Chondrocyte (in vitro differentiated cells): ENCODE measurements at regions not wholly inside any gene's neighbourhood (a gene's known extent, or its start where the extent isn't known, plus 50 kb on each side); places are given as distances from the start of the nearest gene placed in this dataset.

ENCODE experiments used
- DNase-seq: peaks from one replicate; pipeline ENCODE4 v3.0.0; 2021; ENCODE audit warnings: mixed read lengths, low spot score
- H3K27ac Mint-ChIP-seq: one replicate; pipeline ENCODE4 v1.8.0; 2021; ENCODE audit warnings: mild to moderate bottlenecking, moderate library complexity, mixed read lengths; ENCODE audit not compliant: unreplicated experiment
- H3K27me3 Mint-ChIP-seq: 2 replicates; pipeline ENCODE4 v1.8.0; 2021; ENCODE audit warnings: low read depth, mixed read lengths
- H3K36me3 Mint-ChIP-seq: 2 replicates; pipeline ENCODE4 v1.8.0; 2021; ENCODE audit warnings: low read depth, mixed read lengths
- H3K4me1 Mint-ChIP-seq: 2 replicates; pipeline ENCODE4 v1.8.0; 2021; ENCODE audit warnings: low read depth, mild to moderate bottlenecking, mixed read lengths
- H3K4me3 Mint-ChIP-seq: one replicate; pipeline ENCODE4 v1.8.0; 2021; ENCODE audit warnings: mild to moderate bottlenecking, moderate library complexity, mixed read lengths; ENCODE audit not compliant: unreplicated experiment
- H3K9me3 Mint-ChIP-seq: 2 replicates; pipeline ENCODE4 v1.8.0; 2021; ENCODE audit warnings: low read depth, mixed read lengths
- TF ChIP-seq, protein P1 (sequence below): fragments of 200-600 bp; sonication (generic); IDR thresholded peaks from 2 replicates; pipeline ENCODE4 v1.5.0; 2021; ENCODE audit warnings: antibody characterized with exemption, mild to moderate bottlenecking, moderate library complexity

DNA sequence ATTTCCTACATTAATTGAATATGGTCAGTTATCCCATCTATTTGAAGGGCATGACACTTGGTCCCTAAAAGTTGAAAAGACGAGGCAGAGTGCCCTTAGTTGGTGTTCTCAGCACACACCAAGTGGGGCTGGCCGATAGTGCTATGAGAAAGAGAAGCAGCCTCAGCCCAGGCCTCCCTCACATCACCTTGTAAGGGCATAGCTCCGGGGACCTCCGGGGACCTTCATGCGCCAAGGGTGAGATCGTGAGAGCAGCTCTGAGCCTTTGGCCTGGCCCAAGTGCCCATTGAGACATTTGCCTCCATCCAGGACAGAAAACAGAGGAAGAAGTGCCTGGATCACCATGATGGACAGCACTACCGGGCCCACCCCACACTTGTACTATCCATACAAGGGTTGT, 244.3 kb upstream of the COPS8 start:
- Mint-ChIP-seq H3K27ac (no peak overlapping the region), H3K27me3 (no peaks in the 10 kb centered on the region), H3K36me3 (no peaks in the 10 kb centered on the region), H3K4me1 (peaks cover under 1% of the 10 kb centered on the region), H3K4me3 (no peak overlapping the region), H3K9me3 (no peaks in the 10 kb centered on the region)
- TF ChIP-seq, protein P1, sequence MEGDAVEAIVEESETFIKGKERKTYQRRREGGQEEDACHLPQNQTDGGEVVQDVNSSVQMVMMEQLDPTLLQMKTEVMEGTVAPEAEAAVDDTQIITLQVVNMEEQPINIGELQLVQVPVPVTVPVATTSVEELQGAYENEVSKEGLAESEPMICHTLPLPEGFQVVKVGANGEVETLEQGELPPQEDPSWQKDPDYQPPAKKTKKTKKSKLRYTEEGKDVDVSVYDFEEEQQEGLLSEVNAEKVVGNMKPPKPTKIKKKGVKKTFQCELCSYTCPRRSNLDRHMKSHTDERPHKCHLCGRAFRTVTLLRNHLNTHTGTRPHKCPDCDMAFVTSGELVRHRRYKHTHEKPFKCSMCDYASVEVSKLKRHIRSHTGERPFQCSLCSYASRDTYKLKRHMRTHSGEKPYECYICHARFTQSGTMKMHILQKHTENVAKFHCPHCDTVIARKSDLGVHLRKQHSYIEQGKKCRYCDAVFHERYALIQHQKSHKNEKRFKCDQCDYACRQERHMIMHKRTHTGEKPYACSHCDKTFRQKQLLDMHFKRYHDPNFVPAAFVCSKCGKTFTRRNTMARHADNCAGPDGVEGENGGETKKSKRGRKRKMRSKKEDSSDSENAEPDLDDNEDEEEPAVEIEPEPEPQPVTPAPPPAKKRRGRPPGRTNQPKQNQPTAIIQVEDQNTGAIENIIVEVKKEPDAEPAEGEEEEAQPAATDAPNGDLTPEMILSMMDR: no peak
- DNase-seq: no peak

DNA sequence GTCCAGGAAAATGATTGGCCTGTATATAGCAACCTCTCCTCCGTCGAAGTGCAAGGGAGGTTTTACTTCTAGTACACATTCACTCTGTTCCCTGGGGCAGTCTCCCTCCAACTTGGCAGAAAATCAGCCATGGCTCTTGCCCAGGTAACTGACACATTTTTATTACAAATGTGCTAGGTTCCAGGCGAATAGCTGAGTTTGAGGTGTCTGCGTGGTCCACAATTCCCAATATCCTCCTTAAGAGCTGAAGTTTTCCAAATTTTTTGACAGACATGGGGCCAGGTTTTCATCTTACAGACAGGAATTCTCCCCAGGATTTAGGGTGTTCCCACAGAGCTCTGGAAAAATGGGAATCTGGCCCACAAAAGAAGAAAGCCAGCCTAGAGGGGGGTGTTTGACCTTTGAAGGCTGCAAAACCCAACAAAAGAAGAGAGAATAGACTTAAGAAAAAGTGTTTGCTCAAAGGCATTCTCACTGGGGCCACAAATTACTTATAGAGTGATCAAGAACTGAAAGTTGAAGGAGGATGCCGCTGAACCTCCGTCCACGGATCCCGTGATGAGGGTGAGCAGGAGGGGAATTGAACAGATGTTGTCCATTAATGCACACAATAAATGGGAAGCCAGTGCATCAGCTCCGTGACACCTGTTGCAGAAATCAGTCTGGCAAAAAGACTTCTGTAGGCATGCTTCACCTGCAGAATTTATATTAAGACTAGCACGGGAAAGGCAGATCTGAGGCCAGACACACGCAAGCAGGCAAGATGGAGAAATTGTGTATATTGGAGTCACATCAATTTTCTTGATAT, 242.3 kb upstream of the COPS8 start:
- DNase-seq: no peak
- Mint-ChIP-seq H3K27ac (no peak overlapping the region), H3K36me3 (no peaks in the 10 kb centered on the region), H3K4me3 (no peak overlapping the region), H3K4me1 (no peaks in the 10 kb centered on the region), H3K9me3 (no peaks in the 10 kb centered on the region), H3K27me3 (no peaks in the 10 kb centered on the region)
- TF ChIP-seq, protein P1: no peak

DNA sequence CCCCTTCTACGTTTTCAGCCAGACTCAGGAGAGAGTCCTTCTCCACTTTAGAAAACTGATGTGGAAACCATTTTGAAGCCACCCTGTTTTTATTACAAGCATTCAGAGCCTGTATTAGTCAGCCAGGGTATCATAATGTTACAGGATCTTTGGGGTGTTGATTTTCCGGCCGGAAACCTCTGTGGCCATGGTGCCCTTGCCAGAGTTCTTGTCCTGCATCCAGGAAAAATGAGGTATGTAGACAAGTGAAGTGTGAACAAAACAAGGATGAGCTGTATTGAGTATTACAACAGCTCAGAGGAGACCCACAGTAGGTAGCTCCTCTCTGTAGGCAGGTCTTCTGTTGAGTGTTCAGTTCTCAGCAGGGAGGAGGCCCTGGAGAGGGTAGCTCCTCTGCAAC, 241.0 kb upstream of the COPS8 start:
- no peaks in the 10 kb centered on the region for H3K9me3 Mint-ChIP-seq
- no peaks in the 10 kb centered on the region for H3K27me3 Mint-ChIP-seq
- DNase-seq: no peak
- H3K36me3 Mint-ChIP-seq: no peaks in the 10 kb centered on the region
- TF ChIP-seq, protein P1: no peak
- H3K27ac Mint-ChIP-seq: no peak overlapping the region
- H3K4me3 Mint-ChIP-seq: no peak overlapping the region
- H3K4me1 Mint-ChIP-seq: no peaks in the 10 kb centered on the region

DNA sequence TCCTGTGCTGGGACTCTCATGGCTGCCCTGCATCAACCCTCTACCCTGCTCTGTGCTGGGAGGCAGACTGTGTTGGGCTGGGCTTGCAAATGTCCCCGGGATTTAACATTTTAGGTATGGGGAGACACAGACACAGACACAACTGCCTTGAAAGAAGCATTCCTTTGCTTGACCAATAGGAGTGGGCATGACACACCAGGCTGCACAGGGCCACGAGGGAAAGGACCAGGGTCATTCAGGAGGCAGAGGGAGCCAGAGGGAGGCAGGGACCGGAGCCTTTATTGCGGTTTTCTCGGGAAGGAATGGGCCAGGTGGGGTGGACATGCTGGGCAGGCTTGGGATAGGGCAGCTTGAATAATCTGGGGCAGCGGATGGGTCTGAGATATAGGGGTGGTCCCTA, 238.7 kb upstream of the COPS8 start:
- Mint-ChIP-seq H3K4me3 (no peak overlapping the region), H3K4me1 (no peaks in the 10 kb centered on the region), H3K27ac (no peak overlapping the region), H3K9me3 (no peaks in the 10 kb centered on the region), H3K36me3 (no peaks in the 10 kb centered on the region), H3K27me3 (no peaks in the 10 kb centered on the region)
- TF ChIP-seq, protein P1: no peak
- DNase-seq: no peak

DNA sequence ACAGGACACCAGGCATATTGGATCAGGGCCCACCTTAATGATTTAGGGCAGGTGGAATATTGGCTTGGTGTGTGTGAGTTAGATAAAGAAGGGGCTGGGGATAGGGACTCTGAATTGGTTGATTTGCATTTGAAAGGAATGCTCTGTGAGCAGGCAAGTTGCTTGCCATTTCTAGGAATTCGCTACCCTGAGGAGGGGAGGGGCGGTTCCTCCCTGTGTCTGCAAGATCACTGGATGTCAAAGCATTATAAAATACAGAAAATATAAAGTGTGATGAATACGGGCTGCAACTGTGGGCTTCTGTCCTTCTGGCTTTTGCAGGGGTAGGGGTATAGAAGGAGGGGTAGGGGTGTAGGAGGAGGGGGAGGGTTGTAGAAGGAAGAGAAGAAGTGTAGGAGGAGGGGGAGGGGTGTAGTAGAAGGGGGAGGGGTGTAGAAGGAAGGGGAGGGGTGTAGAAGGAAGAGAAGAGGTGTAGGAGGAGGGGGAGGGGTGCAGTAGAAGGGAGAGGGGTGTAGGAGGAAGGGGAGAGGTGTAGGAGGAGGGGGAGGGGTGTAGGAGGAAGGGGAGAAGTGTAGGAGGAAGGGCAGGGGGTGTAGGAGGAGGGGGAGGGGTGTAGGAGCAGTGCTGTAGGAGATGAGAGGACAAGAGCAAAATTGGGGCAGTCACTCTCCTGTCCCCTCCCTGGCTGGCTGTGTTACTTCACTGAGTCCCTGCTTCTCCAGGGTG, 238.0 kb upstream of the COPS8 start:
- TF ChIP-seq, protein P1: no peak
- Mint-ChIP-seq H3K36me3 (no peaks in the 10 kb centered on the region), H3K9me3 (no peaks in the 10 kb centered on the region), H3K27ac (no peak overlapping the region), H3K4me1 (no peaks in the 10 kb centered on the region), H3K4me3 (no peak overlapping the region), H3K27me3 (no peaks in the 10 kb centered on the region)
- DNase-seq: no peak
